ENCODE measurements at regions not wholly inside any gene's neighbourhood (a gene's known extent, or its start where the extent isn't known, plus 50 kb on each side); places are given as distances from the start of the nearest gene placed in this dataset.

GRCh38 chr9:4415281-4415680, 75.0 kb upstream of the SLC1A1 start:
- no peak for TF ChIP-seq POLR2A (IDR thresholded peaks at IDR 0.05)
- TF ChIP-seq CTCF (IDR thresholded peaks at IDR 0.05) = no peak
- no peak for TF ChIP-seq POLR2AphosphoS5 (IDR thresholded peaks at IDR 0.05)
- TF ChIP-seq EP300 (IDR thresholded peaks at IDR 0.05) = no peak
